Right cardiac atrium (tissue), 5 donors: ENCODE measurements at regions not wholly inside any gene's neighbourhood (a gene's known extent, or its start where the extent isn't known, plus 50 kb on each side); places are given as distances from the start of the nearest gene placed in this dataset.

Experiments used
- ATAC-seq, 2 donors: fragments of 200-7000 bp; cut with Tn5 transposase; one replicate each; pipeline versions ENCODE4 v1.8.0 to v1.9.1; 2020; ENCODE audit warnings: moderate library complexity in 2 of 2, mild to moderate bottlenecking in 1 of 2
- DNase-seq, 3 donors: peaks; one replicate each; pipeline ENCODE4 v3.0.0-alpha.2; 2020
- H3K27ac ChIP-seq: one replicate; pipeline ENCODE4 v1.5.1; 2013; ENCODE audit warnings: mild to moderate bottlenecking, low read length, control low read depth, moderate library complexity
- H3K27me3 ChIP-seq: one replicate; pipeline ENCODE4 v1.6.1; 2013; ENCODE audit not compliant: control insufficient read depth, insufficient read depth
- H3K4me1 ChIP-seq: one replicate; pipeline ENCODE4 v1.6.1; 2013; ENCODE audit warnings: low read length; ENCODE audit not compliant: control insufficient read depth, insufficient read depth
- H3K4me3 ChIP-seq: one replicate; pipeline ENCODE4 v1.5.1; 2013; ENCODE audit warnings: low read length, control low read depth
- H3K9me3 ChIP-seq: one replicate; pipeline ENCODE4 v1.6.1; 2013; ENCODE audit warnings: low read length; ENCODE audit not compliant: control insufficient read depth
- WGBS: extraction: QIAGEN DNeasy Blood & Tissue Kit; methylation state at CpG from one replicate; pipeline ENCODE4 v1.1.7; 2013; 5-methylcytosine and 5-hydroxymethylcytosine counted together
- intact Hi-C, 4 donors: fragments of 100-400 bp; cut with DNase I; formaldehyde crosslinking; loops; one replicate each; pipeline versions ENCODE4 v1.11.0 to v1.14.0; 2022 to 2023
- donor health status: healthy with polysubstance abuse.
- donor health status: DM: no; HTN: yes; CAD: no.
- donor health status: DM: no; HTN: no; CAD: no.
- donor health status: DM: no; HTN: yes; CAD: no; lungs with severe emphysema.
- donor health status: DM: yes; HTN: yes; CAD: no.

- Histone ChIP-seq H3K4me1 (no peaks in the 10 kb centered on the region), H3K27ac (no peak overlapping the region), H3K27me3 (no peaks in the 10 kb centered on the region), H3K4me3 (no peak overlapping the region), H3K9me3 (no peaks in the 10 kb centered on the region)
- intact Hi-C loops = no loop called here
- DNase-seq (no peak), ATAC-seq (no peak)
- WGBS = 78% methylated on average over 5 of the region's 5 CpGs
These were observed 225.2 kb upstream of the PRICKLE2 start for GRCh38 chr3:64450396-64450956.

- ATAC-seq (no peak), DNase-seq (no peak)
- H3K4me1 ChIP-seq = peaks cover 3% of the 10 kb centered on the region
- H3K9me3 ChIP-seq = no peaks in the 10 kb centered on the region
- intact Hi-C loops = no loop called here
- no peak overlapping the region for H3K4me3 ChIP-seq
- no peaks in the 10 kb centered on the region for H3K27me3 ChIP-seq
- 83% methylated on average over 2 of the region's 2 CpGs for WGBS
- H3K27ac ChIP-seq = no peak overlapping the region
These were observed 223.8 kb upstream of the PRICKLE2 start for GRCh38 chr3:64449026-64449425.

GRCh38 chr3:64445944-64446300 lies 220.7 kb upstream of the PRICKLE2 start:
- H3K4me1 ChIP-seq = peaks cover 3% of the 10 kb centered on the region
- no peak overlapping the region for H3K27ac ChIP-seq
- intact Hi-C loops = no loop called here
- DNase-seq = no peak
- H3K27me3 ChIP-seq = no peaks in the 10 kb centered on the region
- no peaks in the 10 kb centered on the region for H3K9me3 ChIP-seq
- no peak for ATAC-seq
- WGBS = 97% methylated on average over 5 of the region's 5 CpGs
- H3K4me3 ChIP-seq = no peak overlapping the region

- DNase-seq (peak; percentile 37 to 77 (median 70)), ATAC-seq (peak; percentile 72 to 76)
- Histone ChIP-seq H3K9me3 (no peaks in the 10 kb centered on the region), H3K27me3 (no peaks in the 10 kb centered on the region), H3K4me3 (peak overlapping the region; percentile 53), H3K27ac (no peak overlapping the region), H3K4me1 (peaks cover 3% of the 10 kb centered on the region)
- 4% methylated on average over 79 of the region's 79 CpGs for WGBS
- intact Hi-C loops = no loop called here
These were observed 220.1 kb upstream of the PRICKLE2 start for GRCh38 chr3:64445109-64445943.

- no peaks in the 10 kb centered on the region for H3K9me3 ChIP-seq
- intact Hi-C loops = no loop called here
- ATAC-seq (peak in 1 of 2 donors; percentile 14), DNase-seq (peak in 2 of 3 donors; percentile 20 to 48)
- H3K27ac ChIP-seq = no peak overlapping the region
- WGBS = 10% methylated on average over 29 of the region's 29 CpGs
- H3K4me3 ChIP-seq = peak overlapping the region; percentile 53
- H3K27me3 ChIP-seq = no peaks in the 10 kb centered on the region
- H3K4me1 ChIP-seq = peaks cover 3% of the 10 kb centered on the region
These were observed 219.3 kb upstream of the PRICKLE2 start for GRCh38 chr3:64444490-64445108.

- 40% methylated on average over 16 of the region's 16 CpGs for WGBS
- no peak overlapping the region for H3K27ac ChIP-seq
- H3K4me1 ChIP-seq = peaks cover 3% of the 10 kb centered on the region
- DNase-seq (peak in 2 of 3 donors; percentile 54 to 75), ATAC-seq (peak; percentile 22 to 48)
- intact Hi-C loops = no loop called here
- no peak overlapping the region for H3K4me3 ChIP-seq
- no peaks in the 10 kb centered on the region for H3K27me3 ChIP-seq
- H3K9me3 ChIP-seq = no peaks in the 10 kb centered on the region
These were observed 218.5 kb upstream of the PRICKLE2 start for GRCh38 chr3:64443546-64444381.

- ATAC-seq (no peak), DNase-seq (no peak)
- H3K4me1 ChIP-seq = peaks cover 3% of the 10 kb centered on the region
- H3K27ac ChIP-seq = no peak overlapping the region
- no peak overlapping the region for H3K4me3 ChIP-seq
- no peaks in the 10 kb centered on the region for H3K9me3 ChIP-seq
- intact Hi-C loops = no loop called here
- no peaks in the 10 kb centered on the region for H3K27me3 ChIP-seq
- 61% methylated on average over 6 of the region's 6 CpGs for WGBS
These were observed 216.6 kb upstream of the PRICKLE2 start for GRCh38 chr3:64441861-64442260.

- no peak for DNase-seq
- no peaks in the 10 kb centered on the region for H3K9me3 ChIP-seq
- intact Hi-C loops = no loop called here
- no peaks in the 10 kb centered on the region for H3K27me3 ChIP-seq
- WGBS = 85% methylated on average over 4 of the region's 4 CpGs
- no peak for ATAC-seq
- H3K4me1 ChIP-seq = peaks cover 3% of the 10 kb centered on the region
- no peak overlapping the region for H3K27ac ChIP-seq
- H3K4me3 ChIP-seq = no peak overlapping the region
These were observed 215.2 kb upstream of the PRICKLE2 start for GRCh38 chr3:64440498-64440897.

GRCh38 chr3:64438812-64439211 lies 213.5 kb upstream of the PRICKLE2 start:
- intact Hi-C loops = no loop called here
- peak in 1 of 2 donors; percentile 74 for ATAC-seq
- no peaks in the 10 kb centered on the region for H3K27me3 ChIP-seq
- H3K9me3 ChIP-seq = no peaks in the 10 kb centered on the region
- WGBS = 23% methylated on average over 7 of the region's 7 CpGs
- H3K27ac ChIP-seq = no peak overlapping the region
- DNase-seq = peak in 2 of 3 donors; percentile 62 to 67
- no peaks in the 10 kb centered on the region for H3K4me1 ChIP-seq
- H3K4me3 ChIP-seq = no peak overlapping the region

GRCh38 chr3:64438066-64438465 lies 212.8 kb upstream of the PRICKLE2 start:
- Histone ChIP-seq H3K27me3 (no peaks in the 10 kb centered on the region), H3K9me3 (no peaks in the 10 kb centered on the region), H3K27ac (no peak overlapping the region), H3K4me3 (no peak overlapping the region), H3K4me1 (no peaks in the 10 kb centered on the region)
- 42% methylated on average over 1 of the region's 1 CpG for WGBS
- ATAC-seq (no peak), DNase-seq (no peak)
- intact Hi-C loops = no loop called here

- 86% methylated on average over 5 of the region's 5 CpGs for WGBS
- DNase-seq = no peak
- H3K27me3 ChIP-seq = no peaks in the 10 kb centered on the region
- H3K4me3 ChIP-seq = no peak overlapping the region
- intact Hi-C loops = no loop called here
- no peaks in the 10 kb centered on the region for H3K9me3 ChIP-seq
- H3K27ac ChIP-seq = no peak overlapping the region
- ATAC-seq = no peak
- no peaks in the 10 kb centered on the region for H3K4me1 ChIP-seq
These were observed 211.9 kb upstream of the PRICKLE2 start for GRCh38 chr3:64437131-64437530.
